A673 (cell line): ENCODE measurements at regions not wholly inside any gene's neighbourhood (a gene's known extent, or its start where the extent isn't known, plus 50 kb on each side); places are given as distances from the start of the nearest gene placed in this dataset.

Experiments used
- CTCF ChIP-seq: fragments of 300-800, 200-600 bp; sonication (generic); conservative IDR thresholded peaks from 2 replicates; pipeline ENCODE4 v1.5.1; 2017; ENCODE audit warnings: low read depth, mild to moderate bottlenecking, antibody characterized with exemption, low read length, moderate library complexity, mixed read lengths
- EZH2 ChIP-seq: fragments of 200-600 bp; sonication (generic); IDR thresholded peaks from 2 replicates; pipeline ENCODE4 v1.6.1; 2017; ENCODE audit warnings: borderline replicate concordance, low read depth, mild to moderate bottlenecking, mixed read lengths, antibody characterized with exemption, low read length; ENCODE audit not compliant: poor library complexity, severe bottlenecking

GRCh38 chr7:108846471-108846870 is 276.8 kb downstream of the DNAJB9 start:
- TF ChIP-seq CTCF (no peak), EZH2 (no peak)
